ENCODE measurements at regions not wholly inside any gene's neighbourhood (a gene's known extent, or its start where the extent isn't known, plus 50 kb on each side); places are given as distances from the start of the nearest gene placed in this dataset.

GRCh38 chr2:173580351-173580750 is 225.7 kb downstream of the CDCA7 start:
- Mint-ChIP-seq H3K4me3 (no peak overlapping the region), H3K27ac (no peak overlapping the region), H3K4me1 (ENCODE audit: low read depth) (no peaks in the 10 kb centered on the region), H3K9me3 (no peaks in the 10 kb centered on the region), H3K36me3 (ENCODE audit: low read depth) (no peaks in the 10 kb centered on the region), H3K27me3 (peaks cover 4% of the 10 kb centered on the region)
- DNase-seq, result no peak

DNA sequence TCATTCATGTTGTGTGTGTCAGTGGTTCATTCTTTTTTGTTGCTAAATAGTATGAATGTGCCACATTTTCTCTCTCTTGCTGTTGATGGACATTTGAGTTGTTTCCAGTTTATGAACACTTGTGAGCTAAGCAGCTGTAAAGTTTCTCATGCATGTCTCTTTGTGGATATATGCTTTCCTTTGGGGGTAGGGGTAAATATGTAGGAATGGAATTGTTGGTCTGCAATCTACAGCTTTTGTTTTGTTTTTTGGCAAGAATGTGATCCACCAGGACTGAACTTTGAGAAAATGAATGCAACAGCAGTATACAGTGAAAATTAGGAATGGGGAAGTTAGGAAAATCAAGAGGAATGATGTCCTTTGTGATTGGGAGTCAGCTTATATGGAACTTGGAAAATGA is 226.3 kb downstream of the CDCA7 start:
- DNase-seq, result no peak
- Mint-ChIP-seq H3K27ac (no peak overlapping the region), H3K9me3 (no peaks in the 10 kb centered on the region), H3K4me3 (no peak overlapping the region), H3K27me3 (peaks cover 4% of the 10 kb centered on the region), H3K36me3 (ENCODE audit: low read depth) (no peaks in the 10 kb centered on the region), H3K4me1 (ENCODE audit: low read depth) (no peaks in the 10 kb centered on the region)

DNA sequence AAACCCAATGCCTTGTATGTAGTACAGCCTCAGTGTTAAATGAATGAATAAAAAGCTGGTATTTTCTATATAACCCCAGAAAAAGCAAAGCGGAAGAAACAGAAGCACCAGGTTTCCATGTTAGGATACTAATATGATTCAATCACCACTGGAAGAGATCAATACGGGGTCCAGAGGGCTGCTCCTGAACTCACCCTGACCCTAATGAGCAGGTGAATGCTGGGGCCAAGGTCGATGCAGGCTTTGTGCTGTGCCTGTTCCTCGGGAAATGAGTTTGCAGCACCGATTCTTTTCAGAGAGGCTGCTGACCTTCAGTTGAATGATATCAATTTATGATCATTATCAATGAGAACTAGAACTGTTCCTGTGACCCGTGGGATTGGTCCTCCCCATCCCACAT is 228.5 kb downstream of the CDCA7 start:
- Mint-ChIP-seq H3K9me3 (no peaks in the 10 kb centered on the region), H3K4me1 (ENCODE audit: low read depth) (no peaks in the 10 kb centered on the region)

GRCh38 chr2:173584000-173584399 is 229.3 kb downstream of the CDCA7 start:
- Mint-ChIP-seq H3K27me3 (peaks cover 15% of the 10 kb centered on the region), H3K9me3 (no peaks in the 10 kb centered on the region), H3K27ac (no peak overlapping the region), H3K36me3 (ENCODE audit: low read depth) (no peaks in the 10 kb centered on the region), H3K4me3 (no peak overlapping the region), H3K4me1 (ENCODE audit: low read depth) (no peaks in the 10 kb centered on the region)
- no peak for DNase-seq

More for the DNA sequence above, 228.5 kb downstream of the CDCA7 start:
- DNase-seq, result no peak
- Mint-ChIP-seq H3K4me3 (no peak overlapping the region), H3K27ac (no peak overlapping the region), H3K27me3 (peaks cover 14% of the 10 kb centered on the region), H3K36me3 (ENCODE audit: low read depth) (no peaks in the 10 kb centered on the region)

DNA sequence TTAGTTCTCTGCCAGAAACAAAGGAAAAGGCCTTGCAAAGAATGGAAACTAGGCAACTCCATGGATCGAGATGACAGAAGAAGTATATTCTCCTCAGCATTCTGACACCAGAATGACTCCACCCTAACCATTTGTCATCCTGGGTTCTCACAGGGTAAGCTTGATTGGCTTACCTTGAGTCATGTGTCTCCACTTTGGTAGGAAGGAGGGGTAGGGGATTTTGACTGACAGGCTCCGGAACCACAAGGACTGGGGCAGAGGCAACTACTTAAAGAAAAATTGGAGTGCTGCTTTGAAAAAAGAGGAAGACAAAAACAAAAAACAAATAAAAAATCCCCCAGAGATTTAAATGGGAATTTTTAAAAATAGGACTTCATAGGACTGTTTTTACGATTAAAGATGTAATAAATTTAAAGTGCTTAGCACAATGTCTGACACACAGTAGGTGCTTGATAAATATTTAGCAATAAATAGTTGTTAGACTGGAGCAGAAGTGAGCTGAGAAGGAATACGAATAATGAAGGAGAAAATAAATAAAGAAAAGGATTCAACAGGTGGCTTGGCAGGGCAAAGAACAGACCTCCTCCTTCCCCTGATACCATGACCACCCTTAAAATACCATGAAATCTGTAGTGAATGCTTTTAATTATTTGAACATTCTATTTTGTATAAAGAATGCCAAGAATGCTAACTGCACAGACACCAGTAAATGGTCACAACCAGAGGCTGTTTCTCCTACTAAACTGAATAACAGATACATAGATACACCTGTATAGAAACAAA is 230.2 kb downstream of the CDCA7 start:
- no peak overlapping the region for H3K27ac Mint-ChIP-seq
- H3K36me3 Mint-ChIP-seq (ENCODE audit: low read depth), result no peaks in the 10 kb centered on the region
- H3K27me3 Mint-ChIP-seq, result peaks cover 22% of the 10 kb centered on the region
- no peak for DNase-seq
- H3K9me3 Mint-ChIP-seq, result no peaks in the 10 kb centered on the region
- no peak overlapping the region for H3K4me3 Mint-ChIP-seq
- H3K4me1 Mint-ChIP-seq (ENCODE audit: low read depth), result no peaks in the 10 kb centered on the region

DNA sequence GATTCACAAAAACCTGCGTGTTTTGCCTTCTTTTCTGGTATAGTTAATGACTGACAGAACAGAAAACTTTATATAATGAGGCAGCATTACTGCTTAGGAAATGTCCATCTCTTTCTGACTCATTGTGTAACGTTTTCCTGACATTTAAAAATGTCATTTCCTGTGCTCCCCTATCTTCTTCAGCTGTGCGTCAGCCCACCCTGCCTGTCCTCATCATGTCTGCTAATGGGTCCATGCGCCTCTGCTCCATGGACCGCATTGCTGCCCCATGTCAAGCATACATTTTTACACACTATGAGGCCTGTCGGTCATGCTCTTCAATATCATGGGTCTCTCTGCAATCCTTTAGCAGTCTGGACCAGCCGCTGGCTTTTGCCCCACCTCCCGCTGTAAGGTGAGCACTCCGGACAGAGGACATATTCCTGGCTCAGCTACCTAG is 234.3 kb downstream of the CDCA7 start:
- DNase-seq, result no peak

DNA sequence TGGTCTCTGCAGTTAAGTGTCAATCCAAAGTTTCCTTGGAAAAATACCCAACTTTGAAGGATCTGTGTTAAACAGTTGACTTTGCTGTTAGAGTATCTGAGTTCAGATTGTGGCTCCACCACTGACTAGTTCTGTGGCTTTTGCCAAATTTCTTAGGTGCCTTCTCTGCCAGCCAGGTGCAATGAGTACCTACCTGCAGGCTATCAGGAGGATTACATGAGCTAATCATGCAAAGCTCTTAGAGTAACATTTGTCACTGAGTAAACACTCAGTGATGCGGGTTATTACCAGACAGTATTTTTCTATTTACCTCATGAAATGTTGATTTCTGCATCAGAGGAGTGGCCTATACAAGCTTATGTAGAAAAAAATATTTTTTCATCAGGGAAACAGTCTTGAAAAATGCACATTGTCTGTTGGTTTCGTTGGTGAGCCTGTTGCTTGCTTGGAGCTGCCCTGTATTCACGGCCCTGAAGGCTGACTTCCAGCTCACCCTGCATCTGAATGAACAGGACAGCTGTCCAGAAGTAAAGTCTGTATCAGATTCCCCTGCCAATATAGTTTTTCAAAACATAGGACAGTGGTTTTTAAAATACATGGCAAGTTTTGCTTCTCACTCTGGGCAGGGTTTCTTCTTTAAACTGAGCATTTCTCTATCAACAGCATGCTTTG is 235.1 kb downstream of the CDCA7 start:
- no peaks in the 10 kb centered on the region for H3K4me1 Mint-ChIP-seq (ENCODE audit: low read depth)
- H3K4me3 Mint-ChIP-seq, result no peak overlapping the region
- H3K27me3 Mint-ChIP-seq, result peaks cover 30% of the 10 kb centered on the region
- peaks cover 9% of the 10 kb centered on the region for H3K9me3 Mint-ChIP-seq
- no peak overlapping the region for H3K27ac Mint-ChIP-seq
- H3K36me3 Mint-ChIP-seq (ENCODE audit: low read depth), result no peaks in the 10 kb centered on the region
- DNase-seq, result no peak

More for the DNA sequence above, 234.3 kb downstream of the CDCA7 start:
- Mint-ChIP-seq H3K4me3 (no peak overlapping the region), H3K9me3 (peaks cover 7% of the 10 kb centered on the region), H3K27ac (no peak overlapping the region), H3K36me3 (ENCODE audit: low read depth) (no peaks in the 10 kb centered on the region), H3K27me3 (peaks cover 29% of the 10 kb centered on the region), H3K4me1 (ENCODE audit: low read depth) (no peaks in the 10 kb centered on the region)

DNA sequence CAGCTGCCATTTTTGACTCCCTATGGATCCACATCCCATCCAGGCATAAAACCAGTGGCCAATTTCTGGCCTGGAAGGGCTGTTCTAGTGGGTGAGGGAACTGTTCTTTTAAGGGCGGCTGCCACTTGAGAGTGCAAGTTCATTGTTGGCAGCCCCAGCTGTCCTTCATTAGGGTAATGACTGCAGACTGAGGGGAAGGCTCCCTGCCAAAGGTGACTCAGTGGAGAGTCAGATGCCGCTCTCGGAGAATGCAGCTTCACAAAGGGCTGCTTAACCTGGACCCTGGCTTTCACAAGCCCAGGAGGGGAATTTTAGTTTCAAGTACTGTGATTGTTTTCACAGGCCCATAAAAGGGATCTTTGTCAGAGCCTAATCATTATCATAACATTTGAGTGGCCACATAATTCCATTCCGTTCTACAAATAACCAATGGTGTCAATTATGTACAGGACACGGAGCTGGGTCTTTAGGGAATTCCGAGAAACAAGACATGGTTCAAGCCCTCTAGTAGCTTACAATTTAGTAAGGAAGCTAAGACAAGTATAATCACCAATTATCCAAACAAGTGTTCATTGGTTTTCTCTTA is 235.7 kb downstream of the CDCA7 start:
- H3K36me3 Mint-ChIP-seq (ENCODE audit: low read depth), result no peaks in the 10 kb centered on the region
- H3K4me3 Mint-ChIP-seq, result no peak overlapping the region
- no peak for DNase-seq
- no peak overlapping the region for H3K27ac Mint-ChIP-seq
- H3K27me3 Mint-ChIP-seq, result peaks cover 33% of the 10 kb centered on the region
- peaks cover 9% of the 10 kb centered on the region for H3K9me3 Mint-ChIP-seq
- H3K4me1 Mint-ChIP-seq (ENCODE audit: low read depth), result no peaks in the 10 kb centered on the region

- Mint-ChIP-seq H3K36me3 (ENCODE audit: low read depth) (no peaks in the 10 kb centered on the region), H3K27me3 (peaks cover 24% of the 10 kb centered on the region), H3K27ac (no peak overlapping the region), H3K9me3 (peaks cover 9% of the 10 kb centered on the region), H3K4me1 (ENCODE audit: low read depth) (no peaks in the 10 kb centered on the region), H3K4me3 (no peak overlapping the region)
- no peak for DNase-seq
Observed at GRCh38 chr2:173593109-173593508, 238.4 kb downstream of the CDCA7 start.

DNA sequence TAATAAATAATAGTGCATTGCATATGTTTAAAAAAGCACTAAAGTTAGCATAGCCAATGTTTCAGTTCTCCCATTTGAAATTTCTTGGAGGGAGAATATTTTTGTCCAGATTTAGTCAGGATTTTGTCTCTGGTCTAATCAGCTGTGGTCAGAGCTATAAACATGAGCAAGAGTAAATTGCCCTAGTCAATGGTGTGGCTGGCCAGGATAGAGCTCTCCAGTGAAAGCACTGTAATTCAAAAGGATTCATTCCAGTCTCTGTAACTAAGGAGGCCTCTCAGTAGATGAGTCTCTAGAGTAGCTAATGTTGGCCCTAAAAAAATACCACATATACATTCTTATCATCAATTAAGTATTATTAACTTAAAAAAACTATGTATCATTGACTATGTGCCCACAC is 241.6 kb downstream of the CDCA7 start:
- H3K9me3 Mint-ChIP-seq, result peaks cover 10% of the 10 kb centered on the region

DNA sequence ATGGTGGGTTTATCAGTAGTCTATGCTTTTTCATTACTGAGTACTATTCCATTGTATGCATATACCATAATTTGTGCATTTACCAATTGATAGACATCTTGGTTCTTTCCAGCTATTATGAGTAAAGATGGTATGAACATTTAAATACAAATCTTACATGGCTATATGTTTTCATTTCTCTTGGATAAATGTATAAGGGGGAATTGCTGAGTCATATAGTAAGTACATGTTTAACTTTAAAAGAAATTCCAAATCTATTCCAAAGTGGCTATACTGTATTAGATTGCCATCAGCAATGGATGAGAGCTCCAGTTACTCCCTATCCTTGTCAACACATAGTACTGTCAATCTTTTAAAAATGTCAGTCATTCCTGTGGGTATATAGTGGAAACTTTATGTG is 243.9 kb downstream of the CDCA7 start:
- H3K4me3 Mint-ChIP-seq, result no peak overlapping the region
- no peaks in the 10 kb centered on the region for H3K4me1 Mint-ChIP-seq (ENCODE audit: low read depth)
- peaks cover 7% of the 10 kb centered on the region for H3K9me3 Mint-ChIP-seq
- no peak for DNase-seq
- H3K36me3 Mint-ChIP-seq (ENCODE audit: low read depth), result no peaks in the 10 kb centered on the region
- no peak overlapping the region for H3K27ac Mint-ChIP-seq
- H3K27me3 Mint-ChIP-seq, result peaks cover 14% of the 10 kb centered on the region

More for the DNA sequence above, 241.6 kb downstream of the CDCA7 start:
- H3K4me1 Mint-ChIP-seq (ENCODE audit: low read depth), result no peaks in the 10 kb centered on the region
- H3K27ac Mint-ChIP-seq, result no peak overlapping the region
- H3K4me3 Mint-ChIP-seq, result no peak overlapping the region
- DNase-seq, result no peak
- no peaks in the 10 kb centered on the region for H3K36me3 Mint-ChIP-seq (ENCODE audit: low read depth)
- peaks cover 14% of the 10 kb centered on the region for H3K27me3 Mint-ChIP-seq

- H3K36me3 Mint-ChIP-seq (ENCODE audit: low read depth), result no peaks in the 10 kb centered on the region
- no peaks in the 10 kb centered on the region for H3K4me1 Mint-ChIP-seq (ENCODE audit: low read depth)
- no peak overlapping the region for H3K4me3 Mint-ChIP-seq
- no peak overlapping the region for H3K27ac Mint-ChIP-seq
- peaks cover 2% of the 10 kb centered on the region for H3K9me3 Mint-ChIP-seq
- DNase-seq, result no peak
- peaks cover 7% of the 10 kb centered on the region for H3K27me3 Mint-ChIP-seq
Observed at GRCh38 chr2:173599821-173600359, 245.2 kb downstream of the CDCA7 start.

DNA sequence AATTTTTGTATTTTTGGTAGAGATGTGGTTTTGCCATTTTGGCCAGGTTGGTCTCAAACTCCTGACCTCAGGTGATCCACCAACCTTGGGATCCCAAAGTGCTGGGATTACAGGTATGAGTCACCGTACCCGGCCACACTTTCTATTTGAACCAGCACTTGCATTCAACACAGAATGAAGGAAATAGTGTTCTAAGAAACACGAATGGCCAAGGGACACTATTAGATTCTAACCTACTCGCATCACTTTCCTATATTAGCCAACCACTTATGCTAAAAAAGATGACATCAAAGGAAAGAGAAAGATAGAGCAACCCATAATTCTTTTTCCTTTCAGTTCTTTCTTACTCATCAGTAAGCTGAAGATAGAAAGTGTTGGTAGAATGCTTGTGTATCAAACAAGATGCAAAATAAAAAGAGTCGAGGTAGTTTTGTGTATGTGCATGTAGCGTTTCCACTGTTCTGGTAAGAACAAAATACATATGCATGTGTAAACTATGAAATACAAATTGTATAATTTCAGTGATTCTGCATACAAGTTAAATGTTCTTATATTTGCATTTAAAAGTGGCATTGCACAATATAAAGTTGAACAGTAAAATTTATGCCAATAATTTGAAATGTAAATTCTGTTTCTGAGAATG is 247.6 kb downstream of the CDCA7 start:
- Mint-ChIP-seq H3K4me3 (no peak overlapping the region), H3K27me3 (peaks cover 16% of the 10 kb centered on the region), H3K36me3 (ENCODE audit: low read depth) (no peaks in the 10 kb centered on the region), H3K4me1 (ENCODE audit: low read depth) (no peaks in the 10 kb centered on the region), H3K27ac (no peak overlapping the region), H3K9me3 (peaks cover 2% of the 10 kb centered on the region)
- DNase-seq, result no peak

DNA sequence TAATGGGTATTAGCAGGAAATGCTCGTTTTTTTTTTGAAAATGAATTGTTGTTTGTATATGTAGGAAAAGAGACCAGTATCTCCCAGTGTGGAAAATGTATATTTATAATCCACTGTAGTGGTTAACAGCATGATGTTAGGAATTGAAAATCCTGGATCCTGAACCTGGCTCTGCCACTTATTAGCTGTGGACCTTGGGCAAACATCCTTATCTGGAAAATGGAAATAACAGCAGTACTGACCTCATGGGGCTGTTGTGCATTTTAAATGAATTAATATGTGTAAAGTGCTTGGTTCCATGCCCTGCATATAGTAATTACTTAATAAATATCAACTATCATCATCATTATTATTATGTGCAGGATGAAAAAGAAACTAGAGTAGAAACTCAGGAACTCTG is 251.3 kb downstream of the CDCA7 start:
- Mint-ChIP-seq H3K9me3 (no peaks in the 10 kb centered on the region), H3K4me1 (ENCODE audit: low read depth) (no peaks in the 10 kb centered on the region), H3K27ac (no peak overlapping the region), H3K4me3 (no peak overlapping the region), H3K36me3 (ENCODE audit: low read depth) (no peaks in the 10 kb centered on the region), H3K27me3 (peaks cover 34% of the 10 kb centered on the region)
- no peak for DNase-seq
